ENCODE measurements at regions not wholly inside any gene's neighbourhood (a gene's known extent, or its start where the extent isn't known, plus 50 kb on each side); places are given as distances from the start of the nearest gene placed in this dataset.

DNA sequence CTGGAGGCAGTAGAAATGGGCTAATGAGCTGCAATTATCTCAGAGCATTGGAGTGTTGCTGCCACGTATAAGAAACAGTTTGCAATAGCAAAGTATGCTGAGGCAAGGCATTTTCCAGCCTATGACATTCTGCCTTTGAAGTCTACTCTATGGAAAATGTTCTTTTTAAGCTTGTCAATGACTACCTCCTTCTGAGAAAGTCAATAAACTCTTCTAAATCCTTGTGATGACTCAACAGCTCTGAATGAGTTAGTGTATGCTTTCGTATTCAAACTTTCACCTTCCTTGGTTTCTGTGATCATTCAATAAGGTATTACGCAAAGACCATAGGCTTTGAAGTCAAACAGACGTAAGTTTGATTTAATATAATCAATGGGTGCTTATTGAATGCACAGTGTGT is 111.2 kb downstream of the CAPZA3 start:
- CTCF ChIA-PET = no interaction called here
- no peak overlapping the region for H2AFZ ChIP-seq (ENCODE audit: low read length)
- no peaks in the 10 kb centered on the region for H3K79me2 ChIP-seq (ENCODE audit: low read length)
- no peak overlapping the region for H3K4me2 ChIP-seq (ENCODE audit: low read length)
- no peak overlapping the region for H3K27ac ChIP-seq (ENCODE audit: low read length)
- no peaks in the 10 kb centered on the region for H4K20me1 ChIP-seq (ENCODE audit: low read length)
- intact Hi-C loops (cut with micrococcal nuclease) = no loop called here
- H3K9me2 ChIP-seq (replicated peaks; ENCODE audit: low read length) = no peaks in the 10 kb centered on the region
- peak; percentile 22; the same call in 1 of the 2 replicates for ATAC-seq
- H3F3A ChIP-seq (ENCODE audit: low read length, unreplicated experiment) = no peaks in the 10 kb centered on the region
- POLR2A ChIA-PET (ENCODE audit: unreplicated experiment) = no interaction called here
- no peaks in the 10 kb centered on the region for H3K36me3 ChIP-seq (ENCODE audit: low read depth, low read length)
- H3K9ac ChIP-seq (ENCODE audit: low read length) = no peak overlapping the region
- H3K27me3 ChIP-seq (ENCODE audit: low read length) = no peaks in the 10 kb centered on the region
- H3K9me3 ChIP-seq (ENCODE audit: low read length) = no peaks in the 10 kb centered on the region
- H3K4me1 ChIP-seq (ENCODE audit: insufficient read depth, low read length) = no peaks in the 10 kb centered on the region
- TF ChIP-seq EZH2 (IDR thresholded peaks at IDR 0.05; ENCODE audit: low read length, unreplicated experiment) (no peak), CTCF (conservative IDR thresholded peaks at IDR 0.05; ENCODE audit: low read depth, low read length) (no peak), EZH2phosphoT487 (IDR thresholded peaks at IDR 0.05; ENCODE audit: borderline replicate concordance, low read length) (no peak)
- BruUV-seq (replicated peaks) = no TSS peak
- no peak overlapping the region for H3K4me3 ChIP-seq (ENCODE audit: low read length)
- peak; percentile 41 for DNase-seq

DNA sequence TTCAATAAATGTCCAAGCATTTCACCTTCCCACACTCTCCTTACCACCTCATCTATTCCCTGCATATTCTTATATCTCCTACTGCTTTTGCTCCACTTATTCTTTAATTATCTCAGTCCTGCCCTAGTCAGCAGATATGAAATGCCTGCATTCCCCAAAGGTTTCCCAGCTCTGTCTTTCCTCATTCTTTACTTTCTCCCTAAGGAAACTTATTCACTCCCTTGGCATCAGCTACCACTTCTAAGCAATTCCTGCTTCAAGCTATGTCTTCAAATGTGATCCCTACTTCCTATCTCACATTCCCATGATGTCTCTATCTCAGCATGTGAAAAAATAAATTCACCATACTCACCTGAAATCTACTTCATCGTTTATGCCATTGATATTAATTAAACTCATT is 111.8 kb downstream of the CAPZA3 start:
- BruUV-seq (replicated peaks) = no TSS peak
- TF ChIP-seq CTCF (conservative IDR thresholded peaks at IDR 0.05; ENCODE audit: low read depth, low read length) (no peak), EZH2 (IDR thresholded peaks at IDR 0.05; ENCODE audit: low read length, unreplicated experiment) (no peak), EZH2phosphoT487 (IDR thresholded peaks at IDR 0.05; ENCODE audit: borderline replicate concordance, low read length) (no peak)
- Histone ChIP-seq H3K9me3 (ENCODE audit: low read length) (no peaks in the 10 kb centered on the region), H3K4me1 (ENCODE audit: insufficient read depth, low read length) (no peaks in the 10 kb centered on the region), H3K9me2 (replicated peaks; ENCODE audit: low read length) (no peaks in the 10 kb centered on the region), H3K79me2 (ENCODE audit: low read length) (no peaks in the 10 kb centered on the region), H3K4me3 (ENCODE audit: low read length) (no peak overlapping the region), H3F3A (ENCODE audit: low read length, unreplicated experiment) (no peaks in the 10 kb centered on the region), H3K27me3 (ENCODE audit: low read length) (no peaks in the 10 kb centered on the region), H4K20me1 (ENCODE audit: low read length) (no peaks in the 10 kb centered on the region), H3K9ac (ENCODE audit: low read length) (no peak overlapping the region), H3K27ac (ENCODE audit: low read length) (no peak overlapping the region), H3K4me2 (ENCODE audit: low read length) (no peak overlapping the region), H3K36me3 (ENCODE audit: low read depth, low read length) (no peaks in the 10 kb centered on the region), H2AFZ (ENCODE audit: low read length) (no peak overlapping the region)
- ChIA-PET POLR2A (ENCODE audit: unreplicated experiment) (no interaction called here), CTCF (no interaction called here)
- intact Hi-C loops (cut with micrococcal nuclease) = no loop called here
- no peak for ATAC-seq
- DNase-seq = no peak

DNA sequence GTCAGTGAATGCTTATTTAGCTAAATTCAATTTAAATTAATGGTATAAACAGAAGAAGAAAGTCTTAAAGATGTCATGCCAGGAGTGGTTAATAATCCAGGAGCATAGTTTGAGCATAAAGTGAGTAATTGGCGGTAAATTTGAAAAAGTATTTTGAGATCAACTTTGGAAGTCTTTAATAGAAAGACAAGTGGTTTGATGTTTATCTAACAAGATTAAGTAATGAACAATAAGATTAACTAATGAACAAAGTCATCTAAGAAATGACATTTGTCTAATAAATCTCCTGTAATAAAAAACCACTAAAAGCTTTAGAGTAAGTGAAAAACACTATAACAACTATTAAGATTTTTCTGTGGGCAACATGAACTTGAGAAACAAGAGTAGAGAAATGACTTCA is 112.8 kb downstream of the CAPZA3 start:
- H3K27me3 ChIP-seq (ENCODE audit: low read length) = no peaks in the 10 kb centered on the region
- no peak for ATAC-seq
- CTCF ChIA-PET = no interaction called here
- no peaks in the 10 kb centered on the region for H3F3A ChIP-seq (ENCODE audit: low read length, unreplicated experiment)
- no peaks in the 10 kb centered on the region for H3K9me2 ChIP-seq (replicated peaks; ENCODE audit: low read length)
- no peaks in the 10 kb centered on the region for H3K9me3 ChIP-seq (ENCODE audit: low read length)
- no peaks in the 10 kb centered on the region for H4K20me1 ChIP-seq (ENCODE audit: low read length)
- H3K4me1 ChIP-seq (ENCODE audit: insufficient read depth, low read length) = no peaks in the 10 kb centered on the region
- H3K36me3 ChIP-seq (ENCODE audit: low read depth, low read length) = no peaks in the 10 kb centered on the region
- H3K4me2 ChIP-seq (ENCODE audit: low read length) = no peak overlapping the region
- POLR2A ChIA-PET (ENCODE audit: unreplicated experiment) = no interaction called here
- no peak overlapping the region for H3K9ac ChIP-seq (ENCODE audit: low read length)
- DNase-seq = no peak
- intact Hi-C loops (cut with micrococcal nuclease) = no loop called here
- no peak overlapping the region for H3K4me3 ChIP-seq (ENCODE audit: low read length)
- H2AFZ ChIP-seq (ENCODE audit: low read length) = no peak overlapping the region
- H3K79me2 ChIP-seq (ENCODE audit: low read length) = no peaks in the 10 kb centered on the region
- no peak overlapping the region for H3K27ac ChIP-seq (ENCODE audit: low read length)
- TF ChIP-seq EZH2phosphoT487 (IDR thresholded peaks at IDR 0.05; ENCODE audit: borderline replicate concordance, low read length) = no peak
- TF ChIP-seq EZH2 (IDR thresholded peaks at IDR 0.05; ENCODE audit: low read length, unreplicated experiment) = no peak
- no peak for TF ChIP-seq CTCF (conservative IDR thresholded peaks at IDR 0.05; ENCODE audit: low read depth, low read length)
- BruUV-seq (replicated peaks) = no TSS peak

All from PC-3 (cell line).